ENCODE measurements at regions not wholly inside any gene's neighbourhood (a gene's known extent, or its start where the extent isn't known, plus 50 kb on each side); places are given as distances from the start of the nearest gene placed in this dataset.
A peak's percentile ranks its signal among the peaks of the same experiment; 100 is the strongest.

GRCh38 chr2:215609089-215610032 is 173.5 kb upstream of the FN1 start:
- H3K4me3 ChIP-seq (replicated peaks in 1 of 2; ENCODE audit: low read depth in 2 of 2, low read length in 2 of 2), result no peak overlapping the region
- peak; percentile 51 to 86 for DNase-seq (ENCODE audit: low read depth in 2 of 2)
- no peak for TF ChIP-seq CTCF (IDR thresholded peaks at IDR 0.05; ENCODE audit: low read depth, low read length)

- peak; percentile 32 to 62 for DNase-seq (ENCODE audit: low read depth in 2 of 2)
- no peak overlapping the region for H3K4me3 ChIP-seq (replicated peaks in 1 of 2; ENCODE audit: low read depth in 2 of 2, low read length in 2 of 2)
- no peak for TF ChIP-seq CTCF (IDR thresholded peaks at IDR 0.05; ENCODE audit: low read depth, low read length)
Measured at GRCh38 chr2:215607766-215608165, 171.9 kb upstream of the FN1 start.

- DNase-seq (ENCODE audit: low read depth in 2 of 2), result no peak
- no peak for TF ChIP-seq CTCF (IDR thresholded peaks at IDR 0.05; ENCODE audit: low read depth, low read length)
- no peak overlapping the region for H3K4me3 ChIP-seq (replicated peaks in 1 of 2; ENCODE audit: low read depth in 2 of 2, low read length in 2 of 2)
Measured at GRCh38 chr2:215606219-215606618, 170.4 kb upstream of the FN1 start.

GRCh38 chr2:215605214-215605613 is 169.3 kb upstream of the FN1 start:
- no peak overlapping the region for H3K4me3 ChIP-seq (replicated peaks in 1 of 2; ENCODE audit: low read depth in 2 of 2, low read length in 2 of 2)
- no peak for DNase-seq (ENCODE audit: low read depth in 2 of 2)
- no peak for TF ChIP-seq CTCF (IDR thresholded peaks at IDR 0.05; ENCODE audit: low read depth, low read length)

GRCh38 chr2:215604606-215605005 is 168.7 kb upstream of the FN1 start:
- no peak for DNase-seq (ENCODE audit: low read depth in 2 of 2)

GRCh38 chr2:215603440-215603839 is 167.6 kb upstream of the FN1 start:
- DNase-seq (ENCODE audit: low read depth in 2 of 2), result no peak
- no peak overlapping the region for H3K4me3 ChIP-seq (replicated peaks in 1 of 2; ENCODE audit: low read depth in 2 of 2, low read length in 2 of 2)
- TF ChIP-seq CTCF (IDR thresholded peaks at IDR 0.05; ENCODE audit: low read depth, low read length), result no peak

More at GRCh38 chr2:215604606-215605005, 168.7 kb upstream of the FN1 start:
- no peak overlapping the region for H3K4me3 ChIP-seq (replicated peaks in 1 of 2; ENCODE audit: low read depth in 2 of 2, low read length in 2 of 2)
- TF ChIP-seq CTCF (IDR thresholded peaks at IDR 0.05; ENCODE audit: low read depth, low read length), result no peak
